ENCODE measurements at regions not wholly inside any gene's neighbourhood (a gene's known extent, or its start where the extent isn't known, plus 50 kb on each side); places are given as distances from the start of the nearest gene placed in this dataset.

DNA sequence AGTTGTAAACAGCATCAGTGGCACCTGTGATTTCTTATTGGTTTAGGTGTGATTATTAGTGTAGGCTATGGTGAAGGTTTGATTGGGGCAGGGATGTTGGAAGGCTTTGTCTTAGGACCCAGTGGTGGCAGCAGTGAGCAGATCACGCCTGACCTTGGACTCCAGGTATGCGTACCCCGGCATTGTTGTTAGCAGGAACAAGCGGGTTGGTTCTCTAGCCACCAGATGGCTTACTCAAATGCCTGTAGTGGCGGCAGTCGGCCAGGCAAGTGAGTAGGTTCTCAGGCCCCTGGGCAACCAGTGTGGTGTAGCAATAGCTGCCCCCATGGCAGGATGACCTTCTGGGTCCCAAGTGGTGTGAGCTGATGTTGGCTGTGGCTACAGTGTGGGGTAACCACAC, 558.3 kb downstream of the KCNJ3 start:
- TF ChIP-seq EP300 (IDR thresholded peaks at IDR 0.05) (no peak), POLR2AphosphoS5 (IDR thresholded peaks at IDR 0.05) (no peak), POLR2A (IDR thresholded peaks at IDR 0.05) (no peak)
- TF ChIP-seq, protein P1, sequence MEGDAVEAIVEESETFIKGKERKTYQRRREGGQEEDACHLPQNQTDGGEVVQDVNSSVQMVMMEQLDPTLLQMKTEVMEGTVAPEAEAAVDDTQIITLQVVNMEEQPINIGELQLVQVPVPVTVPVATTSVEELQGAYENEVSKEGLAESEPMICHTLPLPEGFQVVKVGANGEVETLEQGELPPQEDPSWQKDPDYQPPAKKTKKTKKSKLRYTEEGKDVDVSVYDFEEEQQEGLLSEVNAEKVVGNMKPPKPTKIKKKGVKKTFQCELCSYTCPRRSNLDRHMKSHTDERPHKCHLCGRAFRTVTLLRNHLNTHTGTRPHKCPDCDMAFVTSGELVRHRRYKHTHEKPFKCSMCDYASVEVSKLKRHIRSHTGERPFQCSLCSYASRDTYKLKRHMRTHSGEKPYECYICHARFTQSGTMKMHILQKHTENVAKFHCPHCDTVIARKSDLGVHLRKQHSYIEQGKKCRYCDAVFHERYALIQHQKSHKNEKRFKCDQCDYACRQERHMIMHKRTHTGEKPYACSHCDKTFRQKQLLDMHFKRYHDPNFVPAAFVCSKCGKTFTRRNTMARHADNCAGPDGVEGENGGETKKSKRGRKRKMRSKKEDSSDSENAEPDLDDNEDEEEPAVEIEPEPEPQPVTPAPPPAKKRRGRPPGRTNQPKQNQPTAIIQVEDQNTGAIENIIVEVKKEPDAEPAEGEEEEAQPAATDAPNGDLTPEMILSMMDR (IDR thresholded peaks at IDR 0.05) = no peak
- H3K4me3 ChIP-seq = no peak overlapping the region
- H3K4me1 ChIP-seq = no peaks in the 10 kb centered on the region
- WGBS, 2 donors (ENCODE audit: low coverage in 1 of 2) = no CpG with 5 or more reads among the region's 6 CpGs
- H3K27ac ChIP-seq = no peak overlapping the region
- no peaks in the 10 kb centered on the region for H3K27me3 ChIP-seq
- H3K36me3 ChIP-seq = no peaks in the 10 kb centered on the region
- no peaks in the 10 kb centered on the region for H3K9me3 ChIP-seq
- ATAC-seq = no peak

DNA sequence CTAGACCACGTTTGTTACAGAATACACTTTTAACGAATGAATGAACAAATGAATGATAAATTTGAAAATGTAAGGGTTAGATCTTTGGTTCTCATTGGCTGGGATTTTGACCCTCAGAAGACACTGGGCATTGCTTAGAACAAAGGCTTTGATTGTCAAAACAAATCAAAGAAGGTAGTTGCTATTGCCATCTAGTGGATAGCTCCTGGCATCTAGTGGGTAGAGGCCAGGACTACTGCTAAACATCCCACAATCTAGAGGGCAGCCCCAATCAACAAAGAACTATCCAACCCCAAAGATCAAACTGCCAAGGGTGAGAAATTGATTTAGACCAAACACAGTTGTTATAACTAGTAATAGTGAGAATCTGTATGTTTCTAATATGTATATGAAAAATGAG, 552.3 kb downstream of the KCNJ3 start:
- WGBS, 2 donors (ENCODE audit: low coverage in 1 of 2) = 14 to 29% methylated on average over 2 of the region's 2 CpGs
- H3K27ac ChIP-seq = no peak overlapping the region
- no peaks in the 10 kb centered on the region for H3K27me3 ChIP-seq
- H3K36me3 ChIP-seq = no peaks in the 10 kb centered on the region
- H3K4me1 ChIP-seq = no peaks in the 10 kb centered on the region
- no peak for ATAC-seq
- TF ChIP-seq POLR2A (IDR thresholded peaks at IDR 0.05) (no peak), EP300 (IDR thresholded peaks at IDR 0.05) (no peak), POLR2AphosphoS5 (IDR thresholded peaks at IDR 0.05) (no peak)
- TF ChIP-seq, protein P1 (IDR thresholded peaks at IDR 0.05) = no peak
- H3K4me3 ChIP-seq = no peak overlapping the region
- no peaks in the 10 kb centered on the region for H3K9me3 ChIP-seq

DNA sequence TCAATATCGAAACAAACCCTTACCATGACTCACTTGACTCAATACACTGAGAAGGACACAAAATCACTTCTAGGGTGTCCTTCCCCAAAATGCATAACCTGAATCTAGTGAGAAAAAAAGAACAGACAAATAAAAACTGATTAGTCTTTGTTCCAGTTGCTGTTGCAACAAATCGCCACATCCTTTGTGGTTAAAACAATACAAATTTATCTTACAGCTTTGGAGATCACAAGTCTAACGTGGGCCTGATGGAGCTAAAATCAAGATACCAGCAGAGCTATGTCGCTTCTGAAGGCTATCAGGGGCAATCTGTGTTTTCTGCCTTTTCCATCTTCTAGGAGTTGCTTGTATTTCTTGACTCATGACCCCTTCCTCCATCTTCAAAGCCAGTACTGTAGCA, 541.7 kb downstream of the KCNJ3 start:
- TF ChIP-seq EP300 (IDR thresholded peaks at IDR 0.05) (no peak), POLR2AphosphoS5 (IDR thresholded peaks at IDR 0.05) (no peak), POLR2A (IDR thresholded peaks at IDR 0.05) (no peak)
- TF ChIP-seq, protein P1 (IDR thresholded peaks at IDR 0.05) = no peak
- Histone ChIP-seq H3K36me3 (no peaks in the 10 kb centered on the region), H3K9me3 (peaks cover 0 to 5% (median 0%) of the 10 kb centered on the region in 3 donors), H3K4me3 (no peak overlapping the region), H3K27ac (no peak overlapping the region), H3K4me1 (no peaks in the 10 kb centered on the region), H3K27me3 (no peaks in the 10 kb centered on the region)
- 48 to 72% methylated on average over 4 of the region's 4 CpGs for WGBS, 2 donors (ENCODE audit: low coverage in 1 of 2)
- ATAC-seq = no peak

DNA sequence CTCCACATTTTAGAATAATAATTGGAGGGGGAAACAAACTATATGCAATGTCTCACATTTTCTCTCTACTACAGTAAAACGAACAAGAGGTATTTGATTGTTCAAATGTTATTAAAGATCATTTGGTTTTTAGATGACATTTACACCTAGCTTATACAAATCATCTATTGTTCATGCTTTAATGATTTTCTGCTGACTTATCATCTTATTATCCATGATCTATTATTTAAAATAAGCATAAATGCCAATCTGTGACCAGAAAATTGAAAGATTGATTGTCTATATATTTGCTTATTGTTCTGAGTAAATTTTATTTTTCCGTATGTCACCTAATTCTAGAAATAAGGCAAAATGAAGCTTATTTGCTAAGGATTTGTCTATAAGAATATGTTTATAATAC, 537.2 kb downstream of the KCNJ3 start:
- no peak overlapping the region for H3K27ac ChIP-seq
- H3K9me3 ChIP-seq = peaks cover 0 to 5% (median 0%) of the 10 kb centered on the region in 3 donors
- no peak for ATAC-seq
- H3K36me3 ChIP-seq = no peaks in the 10 kb centered on the region
- H3K27me3 ChIP-seq = no peaks in the 10 kb centered on the region
- TF ChIP-seq POLR2AphosphoS5 (IDR thresholded peaks at IDR 0.05) = no peak
- TF ChIP-seq, protein P1 (IDR thresholded peaks at IDR 0.05) = no peak
- 88 to 89% methylated on average over 2 of the region's 2 CpGs for WGBS, 2 donors (ENCODE audit: low coverage in 1 of 2)
- H3K4me1 ChIP-seq = no peaks in the 10 kb centered on the region
- H3K4me3 ChIP-seq = no peak overlapping the region

DNA sequence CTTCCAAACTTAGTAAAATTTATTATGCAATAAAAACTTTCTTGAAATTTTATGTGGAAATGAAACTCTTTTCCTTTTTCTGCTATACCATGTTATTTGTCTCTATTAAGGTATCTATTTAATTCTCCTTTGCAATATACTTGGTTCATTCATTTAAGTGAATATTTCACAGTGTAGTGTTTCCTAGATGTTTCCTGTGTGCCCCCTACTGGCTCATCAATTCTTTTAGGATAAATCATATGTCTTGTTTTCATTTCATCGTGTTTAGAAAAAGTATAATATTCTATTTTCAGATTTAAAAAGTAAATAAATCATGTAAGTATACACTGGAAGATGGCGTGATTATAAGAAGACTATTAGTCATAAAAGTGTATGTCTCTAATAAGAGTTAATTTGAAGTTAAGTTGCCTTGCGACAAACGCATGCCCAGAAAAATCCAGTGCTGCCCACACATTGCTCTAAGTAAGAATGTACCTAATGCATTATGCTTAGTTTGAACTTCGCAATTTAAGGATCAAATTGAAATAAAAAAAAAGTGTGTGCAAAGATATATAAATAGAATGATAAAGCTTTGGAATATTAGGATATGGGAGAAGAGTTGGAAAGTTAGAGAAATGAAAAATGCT, 525.4 kb downstream of the KCNJ3 start:
- H3K36me3 ChIP-seq = no peaks in the 10 kb centered on the region
- TF ChIP-seq EP300 (IDR thresholded peaks at IDR 0.05) = no peak
- TF ChIP-seq, protein P1 (IDR thresholded peaks at IDR 0.05) = peak in 1 of 4 experiments; percentile 45
- no peaks in the 10 kb centered on the region for H3K9me3 ChIP-seq
- 11 to 32% methylated on average over 5 of the region's 5 CpGs for WGBS, 2 donors (ENCODE audit: low coverage in 1 of 2)
- H3K4me1 ChIP-seq = no peaks in the 10 kb centered on the region
- no peak overlapping the region for H3K4me3 ChIP-seq
- no peaks in the 10 kb centered on the region for H3K27me3 ChIP-seq
- ATAC-seq = no peak
- no peak overlapping the region for H3K27ac ChIP-seq

Data from gastroesophageal sphincter (tissue), 4 donors.